Activated effector memory CD4-positive, alpha-beta T cell treated with Interleukin-2 at 50 U/mL for 16 hours (primary cell): ENCODE measurements at regions not wholly inside any gene's neighbourhood (a gene's known extent, or its start where the extent isn't known, plus 50 kb on each side); places are given as distances from the start of the nearest gene placed in this dataset.

Experiments used
- DNase-seq: peaks from one replicate; pipeline ENCODE4 v3.0.0-alpha.2; 2020

DNA sequence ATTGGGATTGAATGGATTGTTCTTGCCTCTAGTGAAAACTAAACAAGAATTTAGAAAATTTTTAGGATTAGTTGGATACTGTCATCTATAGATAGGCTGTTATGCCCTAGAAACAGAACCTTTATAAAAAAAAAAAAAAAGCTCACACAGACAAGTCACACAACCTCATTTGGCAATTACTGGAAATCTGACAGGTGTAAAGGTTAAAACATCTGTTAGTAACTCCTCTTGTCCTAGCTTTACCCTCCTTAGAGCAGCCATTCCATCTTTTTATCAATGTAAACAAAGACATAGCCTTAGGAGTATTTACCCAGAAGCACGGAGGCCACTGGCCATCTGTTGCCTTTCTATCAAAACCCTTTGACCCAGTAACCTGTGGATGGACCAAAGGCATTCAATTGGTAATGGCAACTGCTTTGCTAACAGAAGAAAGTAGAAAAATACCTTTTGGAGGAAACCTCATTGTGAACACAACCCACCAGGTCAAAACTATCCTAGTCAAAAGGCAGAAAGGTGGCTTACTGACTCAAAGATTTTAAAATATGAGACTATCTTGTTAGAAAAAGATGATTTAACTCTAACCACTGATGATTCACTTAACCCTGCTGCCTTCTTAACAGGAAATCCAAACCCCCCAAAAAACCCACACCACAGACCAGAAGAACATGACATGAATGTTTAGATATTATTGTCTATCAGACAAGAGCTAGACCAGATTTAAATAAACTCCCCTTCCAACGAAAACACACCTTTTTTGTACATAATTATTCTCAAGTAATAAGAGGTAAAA is 357.2 kb upstream of the HSFY2 start:
- no peak for DNase-seq

DNA sequence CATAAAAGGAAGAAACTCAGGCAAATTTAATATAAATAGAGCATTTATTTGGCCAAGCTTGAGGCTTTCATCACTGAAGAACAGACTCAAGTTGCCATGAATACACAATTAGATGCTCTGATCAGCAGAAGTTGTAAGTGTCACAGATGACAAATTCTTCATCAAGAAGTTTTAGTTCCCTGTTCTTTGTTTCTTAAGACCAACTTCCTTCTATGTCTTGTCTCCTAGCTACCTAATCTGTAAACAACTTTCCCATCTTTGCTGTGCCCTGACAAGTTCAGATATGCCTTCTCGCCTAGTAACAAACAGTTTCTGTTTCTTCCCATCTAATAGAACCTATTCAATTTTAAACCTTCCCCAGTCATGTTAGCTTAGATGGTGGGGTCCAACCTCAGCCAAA is 353.4 kb upstream of the HSFY2 start:
- no peak for DNase-seq

GRCh38 chrY:19124609-19125008 is 351.1 kb upstream of the HSFY2 start:
- no peak for DNase-seq

DNA sequence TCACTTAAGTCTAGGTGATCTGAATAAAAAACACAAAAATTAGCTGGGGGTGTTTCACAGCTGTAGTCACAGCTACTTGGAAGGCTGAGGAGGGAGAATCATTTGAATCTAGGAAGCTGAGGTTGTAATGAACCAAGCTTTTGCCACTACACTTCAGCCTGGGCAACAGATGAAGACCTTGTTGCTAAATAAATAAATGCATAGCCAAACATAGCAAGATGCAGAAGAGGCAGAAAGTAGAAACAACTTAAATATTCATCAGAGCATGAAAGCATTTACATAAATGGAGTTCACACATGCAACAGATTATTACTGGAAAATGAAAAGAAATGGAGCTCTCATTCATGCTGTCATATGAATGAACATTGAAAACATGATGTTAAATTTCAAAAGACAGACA is 348.9 kb upstream of the HSFY2 start:
- DNase-seq = no peak

GRCh38 chrY:19098349-19098748 is 324.8 kb upstream of the HSFY2 start:
- no peak for DNase-seq

DNA sequence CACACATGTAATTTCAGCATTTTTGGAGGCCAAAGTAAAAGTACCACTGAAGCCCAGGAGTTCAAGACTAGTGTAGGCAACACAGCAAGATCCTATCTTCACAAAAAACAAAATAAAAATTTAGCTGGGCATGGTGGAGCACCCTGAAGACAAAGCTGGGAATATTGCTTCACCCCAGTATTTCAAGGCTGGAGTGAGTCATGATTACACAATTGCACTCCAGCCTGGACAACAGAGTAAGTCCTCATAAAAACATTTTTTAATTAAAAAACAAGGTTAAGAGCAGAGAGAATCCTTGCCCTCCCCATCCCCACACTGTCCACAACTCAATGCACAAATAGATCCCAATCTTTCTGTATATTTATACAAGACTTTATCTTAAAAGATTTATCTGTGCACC is 321.9 kb upstream of the HSFY2 start:
- DNase-seq = no peak

- no peak for DNase-seq
Measured at GRCh38 chrY:19083006-19083405, 309.5 kb upstream of the HSFY2 start.

GRCh38 chrY:19077698-19078113 is 304.2 kb upstream of the HSFY2 start:
- DNase-seq = no peak

- DNase-seq = no peak
Measured at GRCh38 chrY:19076846-19077697, 303.5 kb upstream of the HSFY2 start.

- DNase-seq = no peak
Measured at GRCh38 chrY:19075471-19076253, 302.1 kb upstream of the HSFY2 start.

GRCh38 chrY:19067435-19067834 is 293.9 kb upstream of the HSFY2 start:
- DNase-seq = no peak

DNA sequence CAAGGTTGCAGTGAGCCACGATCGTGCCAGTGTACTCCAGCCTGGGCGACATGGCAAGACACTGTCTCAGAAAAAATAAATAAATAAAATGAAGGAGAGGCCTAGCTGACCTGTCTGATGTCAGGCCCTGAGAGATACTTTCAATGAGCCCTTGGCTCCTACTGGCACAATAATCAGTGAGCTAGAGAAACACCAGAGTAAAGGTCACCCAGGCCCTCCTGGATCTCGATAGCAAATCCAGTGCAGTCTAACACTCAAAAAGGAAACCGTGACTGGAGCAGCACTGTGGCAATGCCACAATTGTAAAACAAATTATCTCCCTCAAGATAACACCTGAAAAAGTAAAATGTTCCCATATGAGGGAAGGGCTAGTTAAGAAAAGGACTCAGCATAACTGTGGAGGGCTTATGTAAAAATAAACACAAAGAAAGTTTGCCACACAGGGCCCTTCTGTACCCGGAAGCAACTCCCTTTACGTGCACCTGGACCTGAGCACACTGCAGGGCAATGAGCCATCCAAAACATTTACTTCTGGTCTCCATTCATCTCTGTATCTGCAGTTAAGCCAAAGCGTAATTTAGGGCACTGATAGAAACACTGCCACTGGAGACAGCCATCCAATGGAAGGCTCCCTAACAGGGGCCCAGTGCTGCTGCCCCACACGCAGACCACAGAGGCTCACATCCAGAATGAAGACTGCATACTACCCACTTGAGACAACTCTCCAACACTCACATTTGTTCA is 293.1 kb upstream of the HSFY2 start:
- no peak for DNase-seq

- no peak for DNase-seq
Measured at GRCh38 chrY:19065119-19065518, 291.6 kb upstream of the HSFY2 start.

GRCh38 chrY:19059733-19060132 is 286.2 kb upstream of the HSFY2 start:
- DNase-seq = no peak

DNA sequence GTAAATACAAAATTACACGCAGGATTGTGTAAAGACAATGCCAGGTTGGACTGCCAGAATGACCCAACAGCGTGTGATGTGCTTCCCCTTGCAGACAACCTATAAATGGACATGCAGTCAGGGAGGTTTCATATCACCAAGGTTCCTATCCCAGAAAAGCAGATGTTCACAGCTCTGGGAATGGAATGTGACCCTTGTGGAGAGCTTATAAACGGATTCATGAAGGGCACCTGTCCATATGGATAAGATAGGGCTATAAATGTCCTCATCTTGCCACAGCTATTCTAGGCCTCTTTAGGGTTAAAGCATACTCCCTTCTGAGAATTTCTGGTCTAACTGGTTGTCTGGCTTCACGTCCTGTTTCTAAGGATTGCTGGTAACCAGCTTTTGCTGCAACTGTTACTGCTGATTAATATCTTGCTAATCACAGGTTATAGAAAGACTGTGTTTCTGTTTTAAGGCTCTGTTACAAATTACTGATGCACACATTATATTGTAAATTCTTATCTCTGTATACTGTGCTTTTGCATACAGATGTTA is 285.4 kb upstream of the HSFY2 start:
- no peak for DNase-seq

DNA sequence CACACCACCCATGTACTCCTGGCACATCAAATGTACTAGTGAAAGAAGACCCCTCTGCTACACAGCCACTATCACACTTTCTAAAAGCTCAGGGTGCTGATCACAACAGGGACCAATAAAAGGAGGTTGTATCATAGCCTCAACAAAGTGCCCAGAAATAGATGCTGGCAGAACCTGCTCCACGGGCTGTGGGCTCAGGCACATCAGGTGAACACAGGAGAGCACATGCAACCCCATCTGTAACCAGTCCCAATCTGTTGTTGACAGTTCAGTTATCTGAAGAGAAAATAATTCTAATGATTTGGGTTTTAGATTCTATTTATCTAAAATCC is 282.6 kb upstream of the HSFY2 start:
- DNase-seq = no peak

DNA sequence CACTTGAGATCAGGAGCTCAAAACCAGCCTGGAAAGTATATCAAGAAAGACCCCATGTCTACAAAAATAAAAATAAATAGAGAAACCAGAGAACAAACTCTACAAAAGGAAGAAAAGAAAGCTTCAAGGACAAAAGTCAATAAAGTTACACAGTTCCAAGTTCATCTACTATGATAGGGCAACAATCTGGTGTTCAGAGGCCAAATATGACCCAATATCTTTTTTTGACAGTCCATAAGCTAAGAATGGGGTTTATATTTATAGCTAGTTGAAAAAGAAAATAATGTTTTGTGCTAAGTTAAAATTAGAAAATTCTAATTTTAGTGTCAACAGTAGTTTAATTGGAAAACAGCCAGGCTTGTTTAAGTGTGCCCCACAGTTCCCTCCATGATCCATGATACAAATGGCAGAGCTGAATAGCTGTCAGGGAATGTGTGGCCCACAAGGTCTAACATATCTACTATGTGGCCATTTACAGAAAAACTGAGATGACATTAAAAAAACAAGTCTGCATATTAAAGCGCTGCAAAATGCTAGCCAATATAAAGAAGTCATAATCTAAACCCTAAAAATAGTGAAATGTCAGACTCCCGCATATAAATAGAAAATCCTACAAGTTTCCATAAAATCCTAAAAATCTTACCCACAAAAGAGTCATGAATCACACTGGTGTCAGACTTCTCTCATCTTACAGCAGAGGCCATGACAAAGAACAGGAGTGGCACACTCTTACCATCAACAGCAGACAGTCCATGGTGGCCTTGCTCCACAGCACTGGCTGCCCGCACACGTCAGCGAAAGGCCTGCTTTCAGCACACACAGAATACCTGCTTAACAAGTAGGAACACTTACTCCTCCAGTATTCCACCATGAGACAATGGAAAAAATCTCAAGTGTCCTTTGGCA is 281.9 kb upstream of the HSFY2 start:
- no peak for DNase-seq

GRCh38 chrY:19053806-19054205 is 280.3 kb upstream of the HSFY2 start:
- no peak for DNase-seq

DNA sequence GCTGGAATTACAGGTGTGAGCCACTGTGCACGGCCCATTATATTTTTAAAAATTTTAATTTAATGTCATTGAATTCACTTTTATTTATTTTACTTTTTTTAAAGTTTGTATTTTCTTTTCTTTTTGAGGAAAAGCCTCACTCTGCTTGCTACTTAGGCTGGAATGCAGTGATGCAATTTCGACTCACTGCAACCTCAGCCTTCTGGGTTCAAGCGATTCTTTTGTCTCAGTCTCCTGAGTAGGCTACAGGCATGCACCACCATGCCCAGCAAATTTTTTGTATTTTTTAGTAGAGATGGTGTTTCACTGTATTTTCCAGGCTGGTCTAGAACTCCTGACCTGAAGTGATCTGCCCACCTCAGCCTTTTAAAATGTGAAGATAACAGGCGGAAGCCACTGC is 277.5 kb upstream of the HSFY2 start:
- no peak for DNase-seq

- DNase-seq = no peak
Measured at GRCh38 chrY:19042984-19043442, 269.5 kb upstream of the HSFY2 start.

- no peak for DNase-seq
Measured at GRCh38 chrY:19042306-19042958, 268.9 kb upstream of the HSFY2 start.
